Breast epithelium (tissue), 4 donors: ENCODE measurements at regions not wholly inside any gene's neighbourhood (a gene's known extent, or its start where the extent isn't known, plus 50 kb on each side); places are given as distances from the start of the nearest gene placed in this dataset.

Experiments
- DNase-seq, 2 donors: peaks; one replicate each; pipeline ENCODE4 v3.0.0-alpha.2; 2019; ENCODE audit warnings: low spot score in 2 of 2
- H3K27ac ChIP-seq, 2 donors: fragments of 200-600 bp; sonication (generic) in 1 of 2; one replicate each; pipeline ENCODE4 v1.5.1; 2016 to 2019; ENCODE audit warnings: mild to moderate bottlenecking in 1 of 2
- H3K27me3 ChIP-seq, 2 donors: fragments of 200-600 bp; sonication (generic) in 1 of 2; one replicate each; pipeline versions ENCODE4 v1.5.1 to v1.6.0; 2017 to 2019; ENCODE audit warnings: control low read depth in 1 of 2, mild to moderate bottlenecking in 1 of 2
- H3K36me3 ChIP-seq: fragments of 200-600 bp; one replicate; pipeline ENCODE4 v1.5.1; 2019
- H3K4me1 ChIP-seq, 2 donors: fragments of 200-600 bp; sonication (generic); one replicate each; pipeline ENCODE4 v1.5.1; 2016 to 2019; ENCODE audit warnings: control low read depth in 1 of 2
- H3K4me3 ChIP-seq, 3 donors: fragments of 200-600 bp; sonication (generic); 1 replicate in 2 of 3; 2 replicates in 1 of 3; pipeline ENCODE4 v1.5.1; 2016 to 2019; ENCODE audit warnings: mild to moderate bottlenecking in 3 of 3, moderate library complexity in 2 of 3
- H3K9me3 ChIP-seq, 2 donors: fragments of 200-600 bp; sonication (generic) in 1 of 2; one replicate each; pipeline ENCODE4 v1.5.1; 2016 to 2019; ENCODE audit warnings: control low read depth in 1 of 2
- CTCF ChIP-seq, 3 donors: fragments of 450-650 bp; IDR thresholded peaks; one replicate each; pipeline ENCODE4 v1.5.1; 2016 to 2017; ENCODE audit warnings: antibody characterized with exemption in 3 of 3, mild to moderate bottlenecking in 3 of 3, moderate library complexity in 3 of 3
- POLR2A ChIP-seq: fragments of 450-650 bp; IDR thresholded peaks from one replicate; pipeline ENCODE4 v1.6.1; 2016; ENCODE audit warnings: antibody characterized with exemption, mild to moderate bottlenecking, moderate library complexity
- POLR2AphosphoS5 ChIP-seq, 3 donors: sonication (generic); formaldehyde crosslinking; IDR thresholded peaks; one replicate each; pipeline ENCODE4 v1.6.1; 2017; ENCODE audit warnings: antibody characterized with exemption in 3 of 3
- intact Hi-C: fragments of 100-400 bp; cut with DNase I; formaldehyde crosslinking; loops from one replicate; pipeline ENCODE4 v1.15.1; 2023; ENCODE audit warnings: low total_unique reads

- Histone ChIP-seq H3K27me3 (no peaks in the 10 kb centered on the region), H3K9me3 (no peaks in the 10 kb centered on the region), H3K36me3 (no peaks in the 10 kb centered on the region), H3K4me3 (no peak overlapping the region), H3K4me1 (no peaks in the 10 kb centered on the region), H3K27ac (no peak overlapping the region)
- TF ChIP-seq CTCF (IDR thresholded peaks at IDR 0.05) (no peak), POLR2A (no peak), POLR2AphosphoS5 (IDR thresholded peaks at IDR 0.05) (no peak)
- intact Hi-C loops, result no loop called here
- no peak for DNase-seq
These were observed 1528.8 kb upstream of the LRRTM3 start for GRCh38 chr10:65396997-65397396.

- H3K4me3 ChIP-seq, result no peak overlapping the region
- no peak for TF ChIP-seq CTCF (IDR thresholded peaks at IDR 0.05)
- no peak for TF ChIP-seq POLR2A
- TF ChIP-seq POLR2AphosphoS5 (IDR thresholded peaks at IDR 0.05), result no peak
- no peaks in the 10 kb centered on the region for H3K27me3 ChIP-seq
- H3K4me1 ChIP-seq, result no peaks in the 10 kb centered on the region
- H3K27ac ChIP-seq, result no peak overlapping the region
- no peaks in the 10 kb centered on the region for H3K36me3 ChIP-seq
- H3K9me3 ChIP-seq, result no peaks in the 10 kb centered on the region
- DNase-seq, result no peak
- intact Hi-C loops, result no loop called here
These were observed 1517.4 kb upstream of the LRRTM3 start for GRCh38 chr10:65408401-65408800.

- Histone ChIP-seq H3K27ac (no peak overlapping the region), H3K4me1 (no peaks in the 10 kb centered on the region), H3K9me3 (no peaks in the 10 kb centered on the region), H3K27me3 (no peaks in the 10 kb centered on the region), H3K36me3 (no peaks in the 10 kb centered on the region), H3K4me3 (no peak overlapping the region)
- TF ChIP-seq POLR2AphosphoS5 (IDR thresholded peaks at IDR 0.05), result no peak
- TF ChIP-seq CTCF (IDR thresholded peaks at IDR 0.05), result no peak
- no peak for TF ChIP-seq POLR2A
- intact Hi-C loops, result no loop called here
- DNase-seq, result no peak
These were observed 1512.8 kb upstream of the LRRTM3 start for GRCh38 chr10:65413001-65413400.

GRCh38 chr10:65415318-65415717 lies 1510.5 kb upstream of the LRRTM3 start:
- no peak for DNase-seq
- Histone ChIP-seq H3K36me3 (no peaks in the 10 kb centered on the region), H3K4me1 (no peaks in the 10 kb centered on the region), H3K9me3 (no peaks in the 10 kb centered on the region), H3K27me3 (no peaks in the 10 kb centered on the region), H3K27ac (no peak overlapping the region), H3K4me3 (no peak overlapping the region)
- intact Hi-C loops, result no loop called here
- TF ChIP-seq POLR2AphosphoS5 (IDR thresholded peaks at IDR 0.05), result no peak
- no peak for TF ChIP-seq CTCF (IDR thresholded peaks at IDR 0.05)
- no peak for TF ChIP-seq POLR2A

GRCh38 chr10:65416094-65416493 lies 1509.7 kb upstream of the LRRTM3 start:
- DNase-seq, result no peak
- TF ChIP-seq POLR2A (no peak), POLR2AphosphoS5 (IDR thresholded peaks at IDR 0.05) (no peak), CTCF (IDR thresholded peaks at IDR 0.05) (no peak)

More at GRCh38 chr10:65416094-65416493, 1509.7 kb upstream of the LRRTM3 start:
- intact Hi-C loops, result no loop called here
- Histone ChIP-seq H3K4me1 (no peaks in the 10 kb centered on the region), H3K4me3 (no peak overlapping the region), H3K27me3 (no peaks in the 10 kb centered on the region), H3K36me3 (no peaks in the 10 kb centered on the region), H3K9me3 (no peaks in the 10 kb centered on the region), H3K27ac (no peak overlapping the region)
